Right atrium auricular region (tissue), 2 donors: ENCODE measurements at regions not wholly inside any gene's neighbourhood (a gene's known extent, or its start where the extent isn't known, plus 50 kb on each side); places are given as distances from the start of the nearest gene placed in this dataset.

ENCODE experiments used
- DNase-seq: peaks from one replicate; pipeline ENCODE4 v3.0.0-alpha.2; 2019; ENCODE audit warnings: low spot score
- H3K27ac ChIP-seq, 2 donors: fragments of 200-600 bp; sonication (generic); 1 replicate in 1 of 2; 2 replicates in 1 of 2; pipeline ENCODE4 v1.5.1; 2016 to 2019
- H3K27me3 ChIP-seq, 2 donors: fragments of 200-600 bp; sonication (generic); one replicate each; pipeline versions ENCODE4 v1.5.1 to v1.6.0; 2017 to 2019
- H3K36me3 ChIP-seq: fragments of 200-600 bp; sonication (generic); one replicate; pipeline ENCODE4 v1.5.1; 2016
- H3K4me1 ChIP-seq, 2 donors: fragments of 200-600 bp; sonication (generic); one replicate each; pipeline versions ENCODE4 v1.5.1 to v1.6.0; 2017 to 2019
- H3K4me3 ChIP-seq, 2 donors: fragments of 200-600 bp; sonication (generic); 1 replicate in 1 of 2; 2 replicates in 1 of 2; pipeline ENCODE4 v1.5.1; 2017 to 2019; ENCODE audit warnings: mild to moderate bottlenecking in 1 of 2, moderate library complexity in 1 of 2
- H3K9me3 ChIP-seq, 2 donors: fragments of 200-600 bp; sonication (generic); one replicate each; pipeline ENCODE4 v1.5.1; 2019
- CTCF ChIP-seq, 2 donors: fragments of 200-600 bp; sonication (generic); IDR thresholded peaks; one replicate each; pipeline ENCODE4 v1.5.1; 2019; ENCODE audit warnings: antibody characterized with exemption in 2 of 2

- Histone ChIP-seq H3K4me1 (no peaks in the 10 kb centered on the region), H3K36me3 (no peaks in the 10 kb centered on the region), H3K9me3 (peaks cover 0 to 22% of the 10 kb centered on the region in 2 donors), H3K27me3 (no peaks in the 10 kb centered on the region), H3K27ac (no peak overlapping the region), H3K4me3 (no peak overlapping the region)
- TF ChIP-seq CTCF (IDR thresholded peaks at IDR 0.05): no peak
- no peak for DNase-seq
These were observed 397.7 kb upstream of the POU3F1 start for GRCh38 chr1:38444311-38444710.

GRCh38 chr1:38440402-38440801 is 393.8 kb upstream of the POU3F1 start:
- TF ChIP-seq CTCF (IDR thresholded peaks at IDR 0.05): no peak
- H3K36me3 ChIP-seq: no peaks in the 10 kb centered on the region
- H3K27ac ChIP-seq: no peak overlapping the region
- peaks cover 0 to 22% of the 10 kb centered on the region in 2 donors for H3K9me3 ChIP-seq
- H3K4me3 ChIP-seq: no peak overlapping the region
- H3K27me3 ChIP-seq: no peaks in the 10 kb centered on the region
- no peak for DNase-seq
- no peaks in the 10 kb centered on the region for H3K4me1 ChIP-seq

GRCh38 chr1:38436749-38437148 is 390.2 kb upstream of the POU3F1 start:
- Histone ChIP-seq H3K4me3 (no peak overlapping the region), H3K36me3 (no peaks in the 10 kb centered on the region), H3K27me3 (no peaks in the 10 kb centered on the region), H3K27ac (no peak overlapping the region), H3K4me1 (no peaks in the 10 kb centered on the region), H3K9me3 (peaks cover 0 to 18% of the 10 kb centered on the region in 2 donors)
- TF ChIP-seq CTCF (IDR thresholded peaks at IDR 0.05): no peak
- DNase-seq: no peak

GRCh38 chr1:38436006-38436405 is 389.4 kb upstream of the POU3F1 start:
- TF ChIP-seq CTCF (IDR thresholded peaks at IDR 0.05): no peak
- H3K4me1 ChIP-seq: no peaks in the 10 kb centered on the region
- H3K27ac ChIP-seq: no peak overlapping the region
- DNase-seq: no peak
- no peaks in the 10 kb centered on the region for H3K36me3 ChIP-seq
- no peak overlapping the region for H3K4me3 ChIP-seq
- H3K27me3 ChIP-seq: no peaks in the 10 kb centered on the region
- peaks cover 0 to 11% of the 10 kb centered on the region in 2 donors for H3K9me3 ChIP-seq

- no peak for DNase-seq
- H3K27ac ChIP-seq: no peak overlapping the region
- H3K9me3 ChIP-seq: no peaks in the 10 kb centered on the region
- H3K4me3 ChIP-seq: no peak overlapping the region
- no peaks in the 10 kb centered on the region for H3K27me3 ChIP-seq
- no peak for TF ChIP-seq CTCF (IDR thresholded peaks at IDR 0.05)
- no peaks in the 10 kb centered on the region for H3K36me3 ChIP-seq
- H3K4me1 ChIP-seq: no peaks in the 10 kb centered on the region
These were observed 386.6 kb upstream of the POU3F1 start for GRCh38 chr1:38433084-38433722.
